CD4-positive, alpha-beta T cell (primary cell): ENCODE measurements at regions not wholly inside any gene's neighbourhood (a gene's known extent, or its start where the extent isn't known, plus 50 kb on each side); places are given as distances from the start of the nearest gene placed in this dataset.

ENCODE experiments used
- ATAC-seq: fragments of 200-7000 bp; cut with Tn5 transposase; one replicate; pipeline ENCODE4 v1.10.0; 2022; ENCODE audit warnings: mild to moderate bottlenecking; ENCODE audit not compliant: poor library complexity
- CTCF ChIA-PET: fragments of 350-600 bp; sonication (Branson Sonifier 250); formaldehyde crosslinking; loops from one replicate; lab custom pipeline; 2021; ENCODE audit warnings: antibody characterized with exemption, inconsistent platforms; lab: Charles Lee
- POLR2A ChIA-PET: fragments of 350-600 bp; sonication (Branson Sonifier 250); formaldehyde crosslinking; loops from one replicate; lab custom pipeline; 2021; ENCODE audit warnings: antibody characterized with exemption, inconsistent platforms; lab: Charles Lee
- DNase-seq, 14 experiments: peaks; one replicate each; pipeline ENCODE4 v3.0.0-alpha.2; 2013 to 2020; ENCODE audit warnings: mixed read lengths in 2 of 14
- H3K27ac ChIP-seq, 2 donors: one replicate each; pipeline versions ENCODE4 v1.5.1 to v1.7.0; 2013; ENCODE audit warnings: low read length in 2 of 2, low read depth in 1 of 2, mild to moderate bottlenecking in 1 of 2
- H3K27me3 ChIP-seq, 2 experiments: 1 replicate in 1 of 2; 2 replicates in 1 of 2; pipeline versions ENCODE4 v1.6.1 to v1.7.0; 2013; ENCODE audit warnings: low read length in 2 of 2, control low read depth in 1 of 2, mild to moderate bottlenecking in 1 of 2, moderate library complexity in 1 of 2; ENCODE audit not compliant: insufficient read depth in 2 of 2, control insufficient read depth in 1 of 2
- H3K36me3 ChIP-seq: one replicate; pipeline ENCODE4 v1.6.1; 2013; ENCODE audit warnings: low read length, control low read depth; ENCODE audit not compliant: insufficient read depth
- H3K4me1 ChIP-seq: one replicate; pipeline ENCODE4 v1.6.1; 2013; ENCODE audit warnings: low read length, control low read depth; ENCODE audit not compliant: insufficient read depth
- H3K4me3 ChIP-seq: one replicate; pipeline ENCODE4 v1.5.1; 2013; ENCODE audit warnings: mild to moderate bottlenecking, low read length, moderate library complexity
- H3K9me3 ChIP-seq, 2 experiments: 1 replicate in 1 of 2; 2 replicates in 1 of 2; pipeline versions ENCODE4 v1.6.1 to v1.7.0; 2013; ENCODE audit warnings: low read length in 2 of 2, mild to moderate bottlenecking in 2 of 2, control low read depth in 1 of 2, moderate library complexity in 1 of 2; ENCODE audit not compliant: control insufficient read depth in 1 of 2, insufficient read depth in 1 of 2
- H3K27ac Mint-ChIP-seq: one replicate; pipeline ENCODE4 v1.8.0; 2020; ENCODE audit warnings: mixed read lengths
- H3K27me3 Mint-ChIP-seq: one replicate; pipeline ENCODE4 v1.8.0; 2021; ENCODE audit warnings: mixed read lengths
- H3K36me3 Mint-ChIP-seq: one replicate; pipeline ENCODE4 v1.8.0; 2021; ENCODE audit warnings: low read depth, mixed read lengths
- H3K4me1 Mint-ChIP-seq: one replicate; pipeline ENCODE4 v1.8.0; 2021; ENCODE audit warnings: low read depth, mixed read lengths
- H3K4me3 Mint-ChIP-seq: one replicate; pipeline ENCODE4 v1.8.0; 2020; ENCODE audit warnings: mild to moderate bottlenecking, mixed read lengths
- H3K9me3 Mint-ChIP-seq: one replicate; pipeline ENCODE4 v1.8.0; 2020; ENCODE audit warnings: mixed read lengths
- intact Hi-C, 2 experiments: fragments of 100-400 bp; cut with DNase I in 1 of 2; cut with micrococcal nuclease in 1 of 2; formaldehyde crosslinking; loops; one replicate each; pipeline versions ENCODE4 v1.15.1 to v1.9.0; 2023 to 2025; cut with DNase I, micrococcal nuclease
- TF ChIP-seq, protein P1 (sequence below): fragments of 200-600 bp; IDR thresholded peaks from one replicate; pipeline ENCODE4 v1.8.0; 2022; ENCODE audit warnings: antibody characterized with exemption, mild to moderate bottlenecking

DNA sequence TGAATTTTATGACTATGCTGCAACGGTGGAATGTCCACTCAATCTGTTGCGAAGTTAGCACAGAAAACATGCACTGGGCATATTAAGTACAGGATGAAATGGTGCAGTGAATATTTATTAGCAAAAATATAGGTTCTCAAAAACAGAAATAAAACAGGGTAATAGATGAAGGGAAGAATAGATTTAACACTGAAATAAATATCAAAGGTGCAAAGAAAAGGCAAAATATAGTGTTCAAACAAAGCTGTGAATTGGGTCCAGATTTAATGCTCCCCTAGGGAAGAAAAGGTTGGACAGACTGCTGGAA lies 435.2 kb upstream of the MGMT start:
- TF ChIP-seq, protein P1, sequence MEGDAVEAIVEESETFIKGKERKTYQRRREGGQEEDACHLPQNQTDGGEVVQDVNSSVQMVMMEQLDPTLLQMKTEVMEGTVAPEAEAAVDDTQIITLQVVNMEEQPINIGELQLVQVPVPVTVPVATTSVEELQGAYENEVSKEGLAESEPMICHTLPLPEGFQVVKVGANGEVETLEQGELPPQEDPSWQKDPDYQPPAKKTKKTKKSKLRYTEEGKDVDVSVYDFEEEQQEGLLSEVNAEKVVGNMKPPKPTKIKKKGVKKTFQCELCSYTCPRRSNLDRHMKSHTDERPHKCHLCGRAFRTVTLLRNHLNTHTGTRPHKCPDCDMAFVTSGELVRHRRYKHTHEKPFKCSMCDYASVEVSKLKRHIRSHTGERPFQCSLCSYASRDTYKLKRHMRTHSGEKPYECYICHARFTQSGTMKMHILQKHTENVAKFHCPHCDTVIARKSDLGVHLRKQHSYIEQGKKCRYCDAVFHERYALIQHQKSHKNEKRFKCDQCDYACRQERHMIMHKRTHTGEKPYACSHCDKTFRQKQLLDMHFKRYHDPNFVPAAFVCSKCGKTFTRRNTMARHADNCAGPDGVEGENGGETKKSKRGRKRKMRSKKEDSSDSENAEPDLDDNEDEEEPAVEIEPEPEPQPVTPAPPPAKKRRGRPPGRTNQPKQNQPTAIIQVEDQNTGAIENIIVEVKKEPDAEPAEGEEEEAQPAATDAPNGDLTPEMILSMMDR, result no peak
- no peak overlapping the region for H3K27ac Mint-ChIP-seq
- Histone ChIP-seq H3K4me3 (no peak overlapping the region), H3K9me3 (peaks cover 0 to 3% of the 10 kb centered on the region in 2 experiments), H3K27ac (no peak overlapping the region), H3K36me3 (no peaks in the 10 kb centered on the region), H3K4me1 (peaks cover 17% of the 10 kb centered on the region), H3K27me3 (no peaks in the 10 kb centered on the region)
- H3K4me1 Mint-ChIP-seq, result peaks cover 43% of the 10 kb centered on the region
- intact Hi-C loops, result loop anchor here (1.0 to 10.0 kb wide), 8 partner anchors 301 to 1148 kb away; partner anchors contain the start of gene MGMT (in 1 of the 2)
- ATAC-seq (no peak), DNase-seq (no peak)
- ChIA-PET POLR2A (interaction anchor here (0.9 kb wide), 1 partner anchor 1096 kb away, joined by 3 read pairs; no protein-coding TSS in a partner anchor), CTCF (interaction anchor here (0.6 to 1.2 kb wide), 3 partner anchors 11 to 301 kb away, joined by 3 to 4 read pairs (median 3); no protein-coding TSS in a partner anchor)
- no peaks in the 10 kb centered on the region for H3K36me3 Mint-ChIP-seq
- peaks cover 28% of the 10 kb centered on the region for H3K27me3 Mint-ChIP-seq
- H3K4me3 Mint-ChIP-seq, result no peak overlapping the region
- no peaks in the 10 kb centered on the region for H3K9me3 Mint-ChIP-seq

DNA sequence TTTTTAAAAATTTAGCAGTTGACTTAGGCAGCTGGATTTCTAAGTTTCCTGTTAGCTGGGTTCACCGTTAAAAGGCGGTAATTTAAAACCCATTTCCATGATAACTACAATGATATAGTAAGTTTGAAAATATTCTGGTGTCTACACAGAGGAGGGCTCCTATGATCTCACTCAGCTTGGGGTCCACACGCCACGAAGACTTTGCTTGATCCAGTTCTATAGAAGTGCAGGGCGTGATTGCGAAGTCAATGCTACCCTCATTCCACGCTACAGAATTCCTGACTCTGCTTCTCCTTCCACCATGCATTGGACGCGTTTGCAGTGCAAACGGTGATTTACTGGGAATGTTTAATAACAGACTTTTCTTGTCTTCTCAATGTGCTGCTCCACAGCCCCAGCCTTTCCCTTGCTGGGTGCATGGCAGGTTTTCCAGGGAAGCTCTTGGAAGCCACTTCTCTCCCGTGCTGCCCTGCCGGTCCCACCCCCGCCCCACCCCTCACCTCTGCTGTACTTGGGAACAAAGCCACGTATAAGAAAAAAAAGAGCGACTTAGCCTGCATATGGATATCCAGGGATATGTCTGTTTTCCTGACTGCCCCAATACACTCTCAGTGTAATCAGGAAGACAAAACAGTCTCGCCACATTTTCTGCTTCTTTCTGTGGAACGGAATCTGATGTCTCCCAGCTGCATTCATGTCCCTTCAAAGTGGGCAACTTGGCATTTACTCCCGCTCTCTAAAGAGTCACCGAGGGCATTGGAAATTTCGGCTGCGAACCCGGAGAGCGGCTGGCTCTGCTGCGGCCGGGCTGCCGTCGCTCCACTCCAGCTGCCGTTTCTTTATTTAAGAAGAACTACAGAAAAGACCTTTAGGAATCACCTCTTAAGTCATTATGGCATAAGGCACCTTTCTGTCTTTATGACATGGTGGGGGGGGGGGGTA lies 434.4 kb upstream of the MGMT start:
- Histone ChIP-seq H3K27ac (no peak overlapping the region), H3K27me3 (no peaks in the 10 kb centered on the region), H3K36me3 (no peaks in the 10 kb centered on the region), H3K4me1 (peaks cover 23% of the 10 kb centered on the region), H3K4me3 (no peak overlapping the region), H3K9me3 (peaks cover 0 to 3% of the 10 kb centered on the region in 2 experiments)
- intact Hi-C loops, result loop anchor here in 1 of 2 experiments (5.0 to 10.0 kb wide), 4 partner anchors 432 to 1095 kb away; partner anchors contain the start of gene MGMT
- no peak for DNase-seq
- CTCF ChIA-PET, result interaction anchor here (1.1 to 1.2 kb wide), 2 partner anchors 10 to 299 kb away, joined by 3 to 4 read pairs; no protein-coding TSS in a partner anchor
- no peak overlapping the region for H3K27ac Mint-ChIP-seq
- H3K4me1 Mint-ChIP-seq, result peaks cover 49% of the 10 kb centered on the region
- peaks cover 28% of the 10 kb centered on the region for H3K27me3 Mint-ChIP-seq
- POLR2A ChIA-PET, result interaction anchor here (0.9 kb wide), 1 partner anchor 1095 kb away, joined by 3 read pairs; no protein-coding TSS in a partner anchor
- H3K4me3 Mint-ChIP-seq, result no peak overlapping the region
- TF ChIP-seq, protein P1, result no peak
- H3K9me3 Mint-ChIP-seq, result no peaks in the 10 kb centered on the region
- ATAC-seq, result no peak
- no peaks in the 10 kb centered on the region for H3K36me3 Mint-ChIP-seq

DNA sequence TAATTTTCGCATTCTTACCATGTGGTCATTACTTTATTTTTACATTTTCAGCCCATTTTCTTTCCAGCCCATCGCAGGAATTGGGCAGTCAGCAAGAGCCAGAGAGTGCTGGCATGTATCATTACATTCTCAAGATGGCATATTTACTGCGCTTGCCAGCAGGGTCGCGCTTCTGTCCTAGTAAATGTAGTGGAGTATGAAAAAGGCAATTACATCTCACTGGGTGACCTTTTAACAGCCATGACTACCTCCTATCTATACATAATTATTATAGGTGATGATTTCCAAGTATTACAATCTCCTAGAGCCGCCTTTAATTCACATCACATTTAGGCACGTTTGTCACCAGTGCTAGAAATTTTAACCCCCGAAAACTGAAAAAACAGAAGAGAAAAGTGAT lies 433.7 kb upstream of the MGMT start:
- peaks cover 0 to 3% of the 10 kb centered on the region in 2 experiments for H3K9me3 ChIP-seq
- DNase-seq (no peak), ATAC-seq (no peak)
- ChIA-PET POLR2A (no interaction called here), CTCF (no interaction called here)
- no peaks in the 10 kb centered on the region for H3K27me3 ChIP-seq
- intact Hi-C loops, result loop anchor here in 1 of 2 experiments (5.0 to 10.0 kb wide), 4 partner anchors 431 to 1094 kb away; partner anchors contain the start of gene MGMT
- Mint-ChIP-seq H3K27me3 (peaks cover 28% of the 10 kb centered on the region), H3K27ac (no peak overlapping the region), H3K9me3 (no peaks in the 10 kb centered on the region), H3K4me1 (peaks cover 51% of the 10 kb centered on the region), H3K36me3 (no peaks in the 10 kb centered on the region), H3K4me3 (no peak overlapping the region)
- H3K36me3 ChIP-seq, result no peaks in the 10 kb centered on the region
- H3K4me1 ChIP-seq, result peaks cover 23% of the 10 kb centered on the region
- H3K4me3 ChIP-seq, result no peak overlapping the region
- no peak overlapping the region for H3K27ac ChIP-seq
- TF ChIP-seq, protein P1, result no peak
